AG04449 (cell line): ENCODE measurements at regions not wholly inside any gene's neighbourhood (a gene's known extent, or its start where the extent isn't known, plus 50 kb on each side); places are given as distances from the start of the nearest gene placed in this dataset.

Experiments
- CTCF ChIA-PET: fragments of 350-600 bp; formaldehyde crosslinking; extraction: SDS; loops from one replicate; lab custom pipeline; 2021; ENCODE audit warnings: antibody characterized with exemption; lab: Yijun Ruan, JAX
- POLR2A ChIA-PET: fragments of 400-600, 350-600 bp; formaldehyde crosslinking; extraction: SDS; loops from one replicate; lab custom pipeline; 2020; ENCODE audit warnings: antibody characterized with exemption, inconsistent platforms; lab: Yijun Ruan, JAX
- DNase-seq: peaks from one replicate; pipeline ENCODE4 v3.0.0-alpha.2; 2010; ENCODE audit warnings: low read depth, low spot score
- H3K4me3 ChIP-seq: 2 replicates; pipeline ENCODE4 v1.5.1; 2011; ENCODE audit warnings: low read depth, mild to moderate bottlenecking, control low read depth, low read length
- TF ChIP-seq, protein P1 (sequence below): IDR thresholded peaks from one replicate; pipeline ENCODE4 v1.5.1; 2011; ENCODE audit warnings: mild to moderate bottlenecking, moderate library complexity, low read length, control low read depth, inconsistent platforms; ENCODE audit not compliant: insufficient read depth; ENCODE audit errors: missing control alignments

DNA sequence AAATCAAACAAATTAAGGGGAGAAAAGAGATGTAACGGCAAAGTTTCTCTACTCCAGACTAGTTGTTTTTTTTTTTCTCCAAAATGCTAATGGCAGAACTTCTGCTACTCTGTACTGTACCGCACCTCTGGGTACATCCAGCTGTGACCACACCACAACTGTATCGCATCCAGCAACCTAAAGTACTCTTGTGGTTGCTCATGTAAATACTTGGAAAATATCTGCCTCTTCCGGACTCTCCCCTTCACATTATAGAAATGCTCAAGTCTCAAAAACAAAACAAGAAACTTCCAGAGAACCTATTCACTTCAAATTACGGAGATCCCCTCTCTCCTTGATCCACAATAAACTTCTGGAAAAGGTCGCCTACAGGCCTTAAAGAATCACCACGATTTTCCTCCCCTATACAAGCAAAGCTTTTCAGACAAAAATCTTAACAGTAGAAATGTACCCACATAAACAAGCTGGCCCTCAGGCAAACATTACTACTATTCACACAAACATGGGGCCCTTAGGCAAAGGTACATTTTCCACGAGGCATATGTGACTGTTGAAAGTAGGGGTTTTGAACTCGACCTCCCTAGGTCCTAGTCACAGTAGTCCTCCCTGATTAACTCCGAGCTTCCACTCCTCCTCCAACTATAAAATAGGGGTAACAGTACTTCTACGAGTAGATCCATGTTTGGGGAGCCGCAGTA lies 222.9 kb upstream of the MKLN1 start:
- ChIA-PET CTCF (interaction anchor here (0.7 to 2.8 kb wide), 4 partner anchors 18 to 64 kb away, joined by 3 to 12 read pairs (median 3); no protein-coding TSS in a partner anchor), POLR2A (interaction anchor here (0.8 to 1.0 kb wide), 2 partner anchors 193 to 223 kb away, joined by 3 to 4 read pairs; partner anchors contain the start of gene MKLN1)
- no peak for DNase-seq
- TF ChIP-seq, protein P1, sequence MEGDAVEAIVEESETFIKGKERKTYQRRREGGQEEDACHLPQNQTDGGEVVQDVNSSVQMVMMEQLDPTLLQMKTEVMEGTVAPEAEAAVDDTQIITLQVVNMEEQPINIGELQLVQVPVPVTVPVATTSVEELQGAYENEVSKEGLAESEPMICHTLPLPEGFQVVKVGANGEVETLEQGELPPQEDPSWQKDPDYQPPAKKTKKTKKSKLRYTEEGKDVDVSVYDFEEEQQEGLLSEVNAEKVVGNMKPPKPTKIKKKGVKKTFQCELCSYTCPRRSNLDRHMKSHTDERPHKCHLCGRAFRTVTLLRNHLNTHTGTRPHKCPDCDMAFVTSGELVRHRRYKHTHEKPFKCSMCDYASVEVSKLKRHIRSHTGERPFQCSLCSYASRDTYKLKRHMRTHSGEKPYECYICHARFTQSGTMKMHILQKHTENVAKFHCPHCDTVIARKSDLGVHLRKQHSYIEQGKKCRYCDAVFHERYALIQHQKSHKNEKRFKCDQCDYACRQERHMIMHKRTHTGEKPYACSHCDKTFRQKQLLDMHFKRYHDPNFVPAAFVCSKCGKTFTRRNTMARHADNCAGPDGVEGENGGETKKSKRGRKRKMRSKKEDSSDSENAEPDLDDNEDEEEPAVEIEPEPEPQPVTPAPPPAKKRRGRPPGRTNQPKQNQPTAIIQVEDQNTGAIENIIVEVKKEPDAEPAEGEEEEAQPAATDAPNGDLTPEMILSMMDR = no peak
- no peak overlapping the region for H3K4me3 ChIP-seq

DNA sequence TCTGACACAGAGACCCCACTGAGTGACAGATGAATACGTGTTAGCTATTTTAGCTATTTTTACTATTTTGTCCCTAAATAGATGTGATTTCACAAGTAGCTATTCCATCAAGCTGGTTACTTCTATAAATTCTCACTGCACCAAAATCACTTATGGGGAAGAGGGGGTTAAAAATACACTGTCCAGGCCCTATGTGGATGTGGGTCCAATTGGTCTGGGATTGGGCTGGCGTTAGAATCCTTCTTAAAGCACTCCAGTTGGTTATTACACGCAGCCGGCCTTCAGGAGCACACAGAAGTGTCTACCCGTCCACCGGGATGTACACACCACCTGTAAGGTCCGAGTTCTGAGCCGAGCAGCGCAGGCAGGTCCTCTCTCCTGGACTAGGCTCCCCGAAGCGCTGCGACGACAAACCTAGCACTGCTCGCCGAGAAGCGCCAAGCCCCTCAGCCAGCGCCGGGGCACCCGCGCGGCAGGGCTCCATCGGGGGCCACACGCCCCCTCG lies 222.3 kb upstream of the MKLN1 start:
- ChIA-PET POLR2A (interaction anchor here (1.0 to 1.1 kb wide), 2 partner anchors 83 to 222 kb away, joined by 3 to 4 read pairs; partner anchors contain the start of gene MKLN1), CTCF (interaction anchor here (0.7 to 2.8 kb wide), 4 partner anchors 18 to 65 kb away, joined by 3 to 12 read pairs (median 3); no protein-coding TSS in a partner anchor)
- no peak for DNase-seq
- peak overlapping the region; percentile 85 for H3K4me3 ChIP-seq
- TF ChIP-seq, protein P1 = no peak

DNA sequence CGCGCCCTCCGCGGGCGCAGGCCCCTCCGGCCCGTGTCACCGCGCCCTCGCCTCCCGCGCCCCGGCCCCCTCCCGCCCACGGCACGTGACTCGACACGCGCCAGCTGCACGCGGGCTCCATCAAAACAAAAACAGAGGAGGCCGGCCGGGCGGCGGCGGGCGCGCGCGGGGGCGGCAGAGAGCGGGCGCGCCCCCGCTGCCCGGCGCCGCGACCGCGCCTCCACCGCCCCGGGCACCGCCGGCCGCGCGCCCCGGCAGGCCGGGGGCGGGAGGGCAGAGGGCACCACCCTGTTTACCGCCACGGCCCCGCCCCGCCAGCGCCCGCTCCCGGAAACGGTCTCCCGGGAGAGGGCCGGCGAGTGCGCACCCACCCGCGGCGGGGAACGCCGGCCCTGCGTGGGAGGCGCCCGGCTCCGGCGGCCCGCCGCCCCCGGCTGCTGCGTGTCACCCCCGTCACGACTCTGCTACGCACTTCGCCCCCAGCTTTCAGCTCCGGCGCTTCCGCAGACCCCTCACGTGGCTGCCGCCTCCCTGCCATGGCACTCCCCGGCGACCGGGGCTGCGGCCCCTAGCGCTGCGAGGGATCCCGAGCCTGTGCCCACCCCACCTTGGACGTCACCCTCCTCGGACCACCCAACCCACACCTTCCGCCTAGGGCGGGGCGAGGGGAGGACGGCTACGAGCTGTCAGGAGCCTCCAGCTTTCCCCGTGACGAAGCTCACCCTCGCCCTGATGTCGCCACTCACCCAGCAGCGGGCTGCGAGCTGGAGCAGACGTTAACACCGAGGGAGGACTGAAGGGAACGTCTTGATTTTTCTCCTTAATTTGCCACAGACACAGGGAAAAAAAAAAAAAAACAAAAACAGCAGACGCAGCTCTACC lies 221.6 kb upstream of the MKLN1 start:
- ChIA-PET CTCF (interaction anchor here (0.9 to 2.8 kb wide), 5 partner anchors 35 to 209 kb away, joined by 3 to 12 read pairs (median 3); no protein-coding TSS in a partner anchor), POLR2A (interaction anchor here (0.7 to 1.2 kb wide), 4 partner anchors 83 to 221 kb away, joined by 3 to 5 read pairs (median 4); partner anchors contain the start of gene MKLN1)
- no peak for DNase-seq
- peak overlapping the region; percentile 85 for H3K4me3 ChIP-seq
- TF ChIP-seq, protein P1 = no peak

DNA sequence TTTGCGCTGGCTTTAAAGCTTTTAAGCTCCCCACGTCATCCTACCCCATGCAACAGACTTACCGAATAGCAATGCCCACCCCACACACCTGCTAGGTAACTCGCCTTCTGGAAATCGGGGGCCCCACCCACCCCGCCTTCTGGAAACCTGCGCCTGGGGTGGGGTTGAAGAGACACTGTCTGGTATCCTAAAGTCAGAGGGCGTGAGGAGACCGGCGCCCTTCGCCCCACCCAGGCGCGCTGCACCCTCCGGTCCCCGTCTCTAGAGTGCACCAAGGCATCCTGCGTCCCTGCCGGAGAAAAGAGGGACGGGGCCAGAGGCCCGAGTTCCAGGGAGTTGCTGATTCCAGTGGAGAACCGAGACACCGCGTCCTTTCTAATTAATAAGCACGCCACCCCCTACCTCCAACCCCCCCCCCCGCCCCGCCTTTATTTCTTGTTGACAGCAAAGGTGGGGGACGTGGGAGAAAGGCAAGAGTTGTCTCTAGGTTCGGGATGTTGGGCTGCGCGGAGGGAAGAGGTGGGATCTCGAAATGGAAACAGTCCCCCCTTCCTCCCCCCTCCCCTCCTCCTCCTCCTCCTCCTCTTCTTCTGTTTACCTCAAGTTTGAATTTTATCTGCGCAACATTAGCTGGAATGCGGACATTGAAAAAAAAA lies 220.9 kb upstream of the MKLN1 start:
- ChIA-PET CTCF (interaction anchor here (1.5 to 1.7 kb wide), 2 partner anchors 196 to 210 kb away, joined by 3 read pairs; no protein-coding TSS in a partner anchor), POLR2A (interaction anchor here (0.7 to 1.2 kb wide), 4 partner anchors 82 to 221 kb away, joined by 3 to 5 read pairs (median 4); partner anchors contain the start of gene MKLN1)
- DNase-seq = no peak
- peak overlapping the region; percentile 85 for H3K4me3 ChIP-seq
- TF ChIP-seq, protein P1 = no peak

DNA sequence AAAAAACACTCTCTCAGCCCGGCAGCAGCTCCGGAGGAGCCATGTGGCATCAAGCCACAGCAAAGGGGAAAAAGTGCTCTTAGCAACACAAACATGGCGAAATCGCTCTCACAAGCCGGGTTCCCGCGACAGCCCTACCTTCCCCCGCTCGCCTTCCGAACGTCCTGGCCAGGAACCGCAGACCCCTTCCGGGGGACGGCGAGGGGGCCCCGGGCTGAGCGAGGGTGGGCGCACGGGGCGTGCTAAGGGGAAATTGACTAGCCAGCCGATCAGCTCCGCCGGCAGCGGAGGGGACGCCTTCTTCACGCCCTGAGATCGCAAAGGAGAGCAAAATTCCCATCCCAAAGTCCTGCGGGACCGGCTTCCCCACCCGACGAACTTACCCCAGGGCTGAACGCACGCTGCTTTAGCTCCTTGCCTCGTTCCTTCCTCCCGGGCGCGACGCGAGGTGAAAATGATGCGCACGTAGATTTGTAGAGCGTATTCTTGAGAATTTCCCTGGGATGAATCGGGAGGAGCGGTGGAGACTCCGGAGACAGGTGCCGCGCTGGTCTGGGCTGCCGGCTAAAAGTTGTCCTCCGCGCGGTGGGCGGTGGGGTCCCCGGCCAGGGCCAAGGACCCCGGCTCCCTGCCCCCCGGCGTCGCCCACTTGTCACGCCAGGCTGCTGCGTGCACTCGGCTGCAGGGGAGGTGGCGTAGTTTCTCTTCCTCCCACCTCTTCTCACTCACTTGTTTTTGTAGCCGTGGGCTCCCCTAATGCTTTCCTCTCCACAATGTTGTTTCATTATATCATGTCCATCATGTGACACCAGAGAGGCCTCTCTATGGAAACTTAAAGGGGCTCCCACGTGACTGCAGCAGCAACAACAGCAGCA lies 220.1 kb upstream of the MKLN1 start:
- TF ChIP-seq, protein P1 = no peak
- ChIA-PET POLR2A (interaction anchor here (1.2 kb wide), 1 partner anchor 195 kb away, joined by 4 read pairs; no protein-coding TSS in a partner anchor), CTCF (interaction anchor here (1.5 to 1.7 kb wide), 2 partner anchors 195 to 211 kb away, joined by 3 read pairs; no protein-coding TSS in a partner anchor)
- H3K4me3 ChIP-seq = peak overlapping the region; percentile 85
- DNase-seq = no peak
